ENCODE measurements at regions not wholly inside any gene's neighbourhood (a gene's known extent, or its start where the extent isn't known, plus 50 kb on each side); places are given as distances from the start of the nearest gene placed in this dataset.

GRCh38 chr13:109387471-109387870 is 398.9 kb downstream of the IRS2 start (continued):
- TF ChIP-seq ZNF518A (tag by site-specific recombination; conservative IDR thresholded peaks at IDR 0.05; ENCODE audit: low read depth), result no peak

GRCh38 chr13:109385242-109385560 is 401.2 kb downstream of the IRS2 start:
- Histone ChIP-seq H3K36me3 (ENCODE audit: control insufficient read depth in 2 of 2, insufficient read depth in 1 of 2, low read length in 2 of 2) (no peaks in the 10 kb centered on the region), H3K4me1 (ENCODE audit: control insufficient read depth, insufficient read depth, low read length) (no peaks in the 10 kb centered on the region), H3K9me3 (ENCODE audit: control insufficient read depth, insufficient read depth, low read depth, low read length) (no peaks in the 10 kb centered on the region), H3K27ac (ENCODE audit: extremely low read depth, low read depth, low read length) (no peak overlapping the region), H3K4me3 (ENCODE audit: low read depth, low read length) (no peak overlapping the region)
- no peak for TF ChIP-seq ZNF138 (tag by site-specific recombination; IDR thresholded peaks at IDR 0.05; ENCODE audit: borderline replicate concordance)
- TF ChIP-seq ZNF660 (tag by site-specific recombination; IDR thresholded peaks at IDR 0.05), result no peak
- no peak for TF ChIP-seq ZNF274 (IDR thresholded peaks at IDR 0.05; ENCODE audit: low read length)
- no peak for TF ChIP-seq ZNF274 (tag by site-specific recombination; IDR thresholded peaks at IDR 0.05; ENCODE audit: borderline replicate concordance)
- ChIA-PET CTCF (no interaction called here), POLR2A (no interaction called here)

- Histone ChIP-seq H3K9me3 (ENCODE audit: control insufficient read depth, insufficient read depth, low read depth, low read length) (no peaks in the 10 kb centered on the region), H3K4me1 (ENCODE audit: control insufficient read depth, insufficient read depth, low read length) (no peaks in the 10 kb centered on the region), H3K27ac (ENCODE audit: extremely low read depth, low read depth, low read length) (no peak overlapping the region), H3K36me3 (ENCODE audit: control insufficient read depth in 2 of 2, insufficient read depth in 1 of 2, low read length in 2 of 2) (no peaks in the 10 kb centered on the region), H3K4me3 (ENCODE audit: low read depth, low read length) (no peak overlapping the region)
- ChIA-PET CTCF (no interaction called here), POLR2A (no interaction called here)
- no peak for TF ChIP-seq ZNF704 (tag by site-specific recombination; IDR thresholded peaks at IDR 0.05)
- TF ChIP-seq SP7 (tag by site-specific recombination; IDR thresholded peaks at IDR 0.05), result no peak
- no peak for TF ChIP-seq ZFP37 (tag by site-specific recombination; IDR thresholded peaks at IDR 0.05)
- no peak for TF ChIP-seq YY2 (tag by site-specific recombination; IDR thresholded peaks at IDR 0.05)
- no peak for TF ChIP-seq ZFP69B (tag by site-specific recombination; IDR thresholded peaks at IDR 0.05)
- TF ChIP-seq ZBTB44 (tag by site-specific recombination; IDR thresholded peaks at IDR 0.05), result no peak
- TF ChIP-seq ZNF777 (tag by site-specific recombination; IDR thresholded peaks at IDR 0.05; ENCODE audit: borderline replicate concordance), result no peak
- no peak for TF ChIP-seq ZNF175 (tag by site-specific recombination; IDR thresholded peaks at IDR 0.05)
- no peak for TF ChIP-seq OSR2 (tag by site-specific recombination; IDR thresholded peaks at IDR 0.05)
- TF ChIP-seq ZNF10 (tag by site-specific recombination; IDR thresholded peaks at IDR 0.05), result no peak
- TF ChIP-seq ZNF707 (tag by site-specific recombination; IDR thresholded peaks at IDR 0.05), result no peak
- no peak for TF ChIP-seq ZNF510 (tag by site-specific recombination; IDR thresholded peaks at IDR 0.05; ENCODE audit: insufficient replicate concordance)
- no peak for TF ChIP-seq KLF1 (tag by site-specific recombination; IDR thresholded peaks at IDR 0.05)
- no peak for TF ChIP-seq BCL11B (tag by site-specific recombination; IDR thresholded peaks at IDR 0.05; ENCODE audit: low read depth)
- no peak for TF ChIP-seq ZNF280D (tag by site-specific recombination; IDR thresholded peaks at IDR 0.05)
Observed at GRCh38 chr13:109384491-109385241, 401.7 kb downstream of the IRS2 start.
